WTC11 (cell line): ENCODE measurements at regions not wholly inside any gene's neighbourhood (a gene's known extent, or its start where the extent isn't known, plus 50 kb on each side); places are given as distances from the start of the nearest gene placed in this dataset.

Experiments used
- ATF3 ChIP-seq: sonication (generic); formaldehyde crosslinking; conservative IDR thresholded peaks from 2 replicates; pipeline ENCODE4 v1.8.1; 2022; ENCODE audit warnings: mild to moderate bottlenecking, missing genetic modification reagents
- CREM ChIP-seq: sonication (generic); formaldehyde crosslinking; IDR thresholded peaks from 2 replicates; pipeline ENCODE4 v1.8.1; 2022; ENCODE audit warnings: mild to moderate bottlenecking, missing genetic modification reagents, moderate library complexity
- CTCF ChIP-seq: fragments of 200-600 bp; IDR thresholded peaks from 2 replicates; pipeline ENCODE4 v1.8.0; 2022; ENCODE audit warnings: antibody characterized with exemption
- E2F1 ChIP-seq: sonication (generic); formaldehyde crosslinking; IDR thresholded peaks from 2 replicates; pipeline ENCODE4 v1.8.0; 2022; ENCODE audit warnings: mild to moderate bottlenecking, missing genetic modification reagents
- E2F5 ChIP-seq: sonication (generic); formaldehyde crosslinking; IDR thresholded peaks from 2 replicates; pipeline ENCODE4 v1.8.1; 2022; ENCODE audit warnings: mild to moderate bottlenecking, moderate library complexity, missing genetic modification reagents
- HMGA2 ChIP-seq: fragments of 250-450 bp; sonication (Bioruptor Pico); IDR thresholded peaks from 2 replicates; pipeline ENCODE4 v1.4.0; 2021; ENCODE audit warnings: mild to moderate bottlenecking, moderate library complexity
- MAX ChIP-seq: sonication (generic); formaldehyde crosslinking; IDR thresholded peaks from 2 replicates; pipeline ENCODE4 v1.8.0; 2022; ENCODE audit warnings: mild to moderate bottlenecking, missing genetic modification reagents
- MLX ChIP-seq: sonication (generic); formaldehyde crosslinking; IDR thresholded peaks from 2 replicates; pipeline ENCODE4 v1.8.1; 2023; ENCODE audit warnings: mild to moderate bottlenecking, missing genetic modification reagents, moderate library complexity
- MYBL2 ChIP-seq: sonication (generic); formaldehyde crosslinking; IDR thresholded peaks from 2 replicates; pipeline ENCODE4 v1.8.1; 2023; ENCODE audit warnings: mild to moderate bottlenecking, moderate library complexity, missing genetic modification reagents
- SP1 ChIP-seq: sonication (generic); formaldehyde crosslinking; conservative IDR thresholded peaks from 2 replicates; pipeline ENCODE4 v1.8.1; 2022; ENCODE audit warnings: missing genetic modification reagents
- TEAD1 ChIP-seq: sonication (generic); formaldehyde crosslinking; IDR thresholded peaks from 2 replicates; pipeline ENCODE4 v1.8.0; 2022; ENCODE audit warnings: mild to moderate bottlenecking, missing genetic modification reagents
- TEAD4 ChIP-seq: sonication (generic); formaldehyde crosslinking; IDR thresholded peaks from 2 replicates; pipeline ENCODE4 v1.8.0; 2022; ENCODE audit warnings: mild to moderate bottlenecking, missing genetic modification reagents
- ZNF138 ChIP-seq: sonication (generic); formaldehyde crosslinking; conservative IDR thresholded peaks from 2 replicates; pipeline ENCODE4 v1.8.1; 2022; ENCODE audit warnings: mild to moderate bottlenecking, moderate library complexity, missing genetic modification reagents
- ZNF263 ChIP-seq: sonication (generic); formaldehyde crosslinking; IDR thresholded peaks from 2 replicates; pipeline ENCODE4 v1.8.1; 2022; ENCODE audit warnings: low read depth, mild to moderate bottlenecking, moderate library complexity, missing genetic modification reagents

GRCh38 chr2:71782323-71782722 is 329.0 kb downstream of the DYSF start:
- TF ChIP-seq MAX (CRISPR knock-in tag) (no peak), CTCF (no peak), E2F1 (no peak), E2F5 (CRISPR knock-in tag) (no peak), ATF3 (CRISPR knock-in tag) (no peak), CREM (no peak), MLX (CRISPR knock-in tag) (no peak), HMGA2 (CRISPR knock-in tag) (no peak), MYBL2 (CRISPR knock-in tag) (no peak), SP1 (CRISPR knock-in tag) (no peak), TEAD4 (CRISPR knock-in tag) (no peak), TEAD1 (no peak), ZNF263 (CRISPR knock-in tag) (no peak), ZNF138 (no peak)
